CD4-positive, alpha-beta T cell (primary cell): ENCODE measurements at regions not wholly inside any gene's neighbourhood (a gene's known extent, or its start where the extent isn't known, plus 50 kb on each side); places are given as distances from the start of the nearest gene placed in this dataset.

Source experiments
- ATAC-seq: fragments of 200-7000 bp; cut with Tn5 transposase; one replicate; pipeline ENCODE4 v1.10.0; 2022; ENCODE audit warnings: mild to moderate bottlenecking; ENCODE audit not compliant: poor library complexity
- CTCF ChIA-PET: fragments of 350-600 bp; sonication (Branson Sonifier 250); formaldehyde crosslinking; loops from one replicate; lab custom pipeline; 2021; ENCODE audit warnings: antibody characterized with exemption, inconsistent platforms; lab: Charles Lee
- POLR2A ChIA-PET: fragments of 350-600 bp; sonication (Branson Sonifier 250); formaldehyde crosslinking; loops from one replicate; lab custom pipeline; 2021; ENCODE audit warnings: antibody characterized with exemption, inconsistent platforms; lab: Charles Lee
- DNase-seq, 14 experiments: peaks; one replicate each; pipeline ENCODE4 v3.0.0-alpha.2; 2013 to 2020; ENCODE audit warnings: mixed read lengths in 2 of 14
- H3K27ac ChIP-seq, 2 donors: one replicate each; pipeline versions ENCODE4 v1.5.1 to v1.7.0; 2013; ENCODE audit warnings: low read length in 2 of 2, low read depth in 1 of 2, mild to moderate bottlenecking in 1 of 2
- H3K27me3 ChIP-seq, 2 experiments: 1 replicate in 1 of 2; 2 replicates in 1 of 2; pipeline versions ENCODE4 v1.6.1 to v1.7.0; 2013; ENCODE audit warnings: low read length in 2 of 2, control low read depth in 1 of 2, mild to moderate bottlenecking in 1 of 2, moderate library complexity in 1 of 2; ENCODE audit not compliant: insufficient read depth in 2 of 2, control insufficient read depth in 1 of 2
- H3K36me3 ChIP-seq: one replicate; pipeline ENCODE4 v1.6.1; 2013; ENCODE audit warnings: low read length, control low read depth; ENCODE audit not compliant: insufficient read depth
- H3K4me1 ChIP-seq: one replicate; pipeline ENCODE4 v1.6.1; 2013; ENCODE audit warnings: low read length, control low read depth; ENCODE audit not compliant: insufficient read depth
- H3K4me3 ChIP-seq: one replicate; pipeline ENCODE4 v1.5.1; 2013; ENCODE audit warnings: mild to moderate bottlenecking, low read length, moderate library complexity
- H3K9me3 ChIP-seq, 2 experiments: 1 replicate in 1 of 2; 2 replicates in 1 of 2; pipeline versions ENCODE4 v1.6.1 to v1.7.0; 2013; ENCODE audit warnings: low read length in 2 of 2, mild to moderate bottlenecking in 2 of 2, control low read depth in 1 of 2, moderate library complexity in 1 of 2; ENCODE audit not compliant: control insufficient read depth in 1 of 2, insufficient read depth in 1 of 2
- H3K27ac Mint-ChIP-seq: one replicate; pipeline ENCODE4 v1.8.0; 2020; ENCODE audit warnings: mixed read lengths
- H3K27me3 Mint-ChIP-seq: one replicate; pipeline ENCODE4 v1.8.0; 2021; ENCODE audit warnings: mixed read lengths
- H3K36me3 Mint-ChIP-seq: one replicate; pipeline ENCODE4 v1.8.0; 2021; ENCODE audit warnings: low read depth, mixed read lengths
- H3K4me1 Mint-ChIP-seq: one replicate; pipeline ENCODE4 v1.8.0; 2021; ENCODE audit warnings: low read depth, mixed read lengths
- H3K4me3 Mint-ChIP-seq: one replicate; pipeline ENCODE4 v1.8.0; 2020; ENCODE audit warnings: mild to moderate bottlenecking, mixed read lengths
- H3K9me3 Mint-ChIP-seq: one replicate; pipeline ENCODE4 v1.8.0; 2020; ENCODE audit warnings: mixed read lengths
- CTCF ChIP-seq: fragments of 200-600 bp; IDR thresholded peaks from one replicate; pipeline ENCODE4 v1.8.0; 2022; ENCODE audit warnings: antibody characterized with exemption, mild to moderate bottlenecking
- intact Hi-C, 2 experiments: fragments of 100-400 bp; cut with DNase I in 1 of 2; cut with micrococcal nuclease in 1 of 2; formaldehyde crosslinking; loops; one replicate each; pipeline versions ENCODE4 v1.15.1 to v1.9.0; 2023 to 2025; cut with DNase I, micrococcal nuclease

- no peak overlapping the region for H3K27ac Mint-ChIP-seq
- H3K4me3 Mint-ChIP-seq: no peak overlapping the region
- intact Hi-C loops: no loop called here
- Histone ChIP-seq H3K4me1 (no peaks in the 10 kb centered on the region), H3K27me3 (no peaks in the 10 kb centered on the region), H3K36me3 (no peaks in the 10 kb centered on the region), H3K27ac (no peak overlapping the region), H3K4me3 (no peak overlapping the region), H3K9me3 (peaks cover 0 to 4% of the 10 kb centered on the region in 2 experiments)
- no peak for ATAC-seq
- H3K4me1 Mint-ChIP-seq: no peaks in the 10 kb centered on the region
- peaks cover 7% of the 10 kb centered on the region for H3K9me3 Mint-ChIP-seq
- POLR2A ChIA-PET: no interaction called here
- no peaks in the 10 kb centered on the region for H3K36me3 Mint-ChIP-seq
- CTCF ChIA-PET: no interaction called here
- no peak for DNase-seq
- TF ChIP-seq CTCF: no peak
- no peaks in the 10 kb centered on the region for H3K27me3 Mint-ChIP-seq
Observed at GRCh38 chr5:123835421-123835820, 323.4 kb downstream of the CSNK1G3 start.

DNA sequence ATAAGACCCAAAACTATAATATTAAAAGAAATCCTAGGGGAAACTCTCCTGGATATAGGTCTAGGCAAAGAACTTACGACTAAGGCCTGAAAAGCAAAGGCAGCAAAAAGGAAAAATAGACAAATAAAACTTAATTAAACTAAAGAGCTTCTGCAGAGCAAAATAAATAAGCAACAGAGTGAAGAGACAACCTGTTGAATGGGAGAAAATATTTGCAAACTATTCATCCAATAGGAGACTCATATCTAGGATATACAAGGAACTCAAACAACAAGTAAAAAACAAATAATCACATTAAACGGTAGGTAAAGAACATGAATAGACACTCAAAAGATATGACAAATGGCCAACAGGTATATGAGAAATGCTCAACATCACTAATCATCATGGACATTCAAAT lies 318.6 kb downstream of the CSNK1G3 start:
- intact Hi-C loops: no loop called here
- no peak for TF ChIP-seq CTCF
- no peak overlapping the region for H3K27ac Mint-ChIP-seq
- no peaks in the 10 kb centered on the region for H3K4me1 ChIP-seq
- no peak overlapping the region for H3K27ac ChIP-seq
- H3K9me3 ChIP-seq: no peaks in the 10 kb centered on the region
- ChIA-PET CTCF (no interaction called here), POLR2A (no interaction called here)
- no peaks in the 10 kb centered on the region for H3K27me3 Mint-ChIP-seq
- no peak overlapping the region for H3K4me3 Mint-ChIP-seq
- H3K4me3 ChIP-seq: no peak overlapping the region
- H3K4me1 Mint-ChIP-seq: no peaks in the 10 kb centered on the region
- H3K9me3 Mint-ChIP-seq: peaks cover 2% of the 10 kb centered on the region
- H3K36me3 Mint-ChIP-seq: no peaks in the 10 kb centered on the region
- no peak for ATAC-seq
- H3K36me3 ChIP-seq: no peaks in the 10 kb centered on the region
- no peak for DNase-seq
- H3K27me3 ChIP-seq: no peaks in the 10 kb centered on the region

- Histone ChIP-seq H3K4me1 (no peaks in the 10 kb centered on the region), H3K36me3 (no peaks in the 10 kb centered on the region), H3K4me3 (no peak overlapping the region), H3K27ac (no peak overlapping the region), H3K27me3 (no peaks in the 10 kb centered on the region), H3K9me3 (peaks cover 0 to 7% of the 10 kb centered on the region in 2 experiments)
- no peak overlapping the region for H3K4me3 Mint-ChIP-seq
- CTCF ChIA-PET: no interaction called here
- intact Hi-C loops: no loop called here
- H3K27me3 Mint-ChIP-seq: no peaks in the 10 kb centered on the region
- no peak for ATAC-seq
- no peaks in the 10 kb centered on the region for H3K36me3 Mint-ChIP-seq
- POLR2A ChIA-PET: no interaction called here
- DNase-seq: no peak
- H3K9me3 Mint-ChIP-seq: peaks cover 2% of the 10 kb centered on the region
- no peaks in the 10 kb centered on the region for H3K4me1 Mint-ChIP-seq
- no peak overlapping the region for H3K27ac Mint-ChIP-seq
- no peak for TF ChIP-seq CTCF
Observed at GRCh38 chr5:123827811-123828210, 315.8 kb downstream of the CSNK1G3 start.
